MG63 (cell line): ENCODE measurements at regions not wholly inside any gene's neighbourhood (a gene's known extent, or its start where the extent isn't known, plus 50 kb on each side); places are given as distances from the start of the nearest gene placed in this dataset.

Experiments used
- DNase-seq: peaks from one replicate; pipeline ENCODE4 v3.0.0-alpha.2; 2020
- H3K27me3 ChIP-seq: fragments of 250-450 bp; sonication (Bioruptor Pico); 2 replicates; pipeline ENCODE4 v1.5.1; 2020; ENCODE audit warnings: mild to moderate bottlenecking, moderate library complexity
- H3K36me3 ChIP-seq: fragments of 250-450 bp; sonication (Bioruptor Pico); 2 replicates; pipeline ENCODE4 v1.5.1; 2020; ENCODE audit warnings: mild to moderate bottlenecking, moderate library complexity
- H3K4me3 ChIP-seq: fragments of 250-450 bp; sonication (Bioruptor Pico); 2 replicates; pipeline ENCODE4 v1.5.1; 2020; ENCODE audit warnings: mild to moderate bottlenecking, moderate library complexity
- H3K9me3 ChIP-seq: fragments of 250-450 bp; sonication (Bioruptor Pico); 2 replicates; pipeline ENCODE4 v1.5.1; 2020; ENCODE audit warnings: mild to moderate bottlenecking, moderate library complexity

- H3K9me3 ChIP-seq: no peaks in the 10 kb centered on the region
- no peaks in the 10 kb centered on the region for H3K36me3 ChIP-seq
- no peaks in the 10 kb centered on the region for H3K27me3 ChIP-seq
- no peak overlapping the region for H3K4me3 ChIP-seq
- DNase-seq: no peak
Observed at GRCh38 chr4:119861731-119862130, 204.9 kb downstream of the MAD2L1 start.

- H3K4me3 ChIP-seq: no peak overlapping the region
Observed at GRCh38 chr4:119858176-119858575, 208.5 kb downstream of the MAD2L1 start.

GRCh38 chr4:119854364-119854763 lies 212.3 kb downstream of the MAD2L1 start:
- H3K9me3 ChIP-seq: no peaks in the 10 kb centered on the region
- H3K36me3 ChIP-seq: no peaks in the 10 kb centered on the region
- no peak overlapping the region for H3K4me3 ChIP-seq
- H3K27me3 ChIP-seq: no peaks in the 10 kb centered on the region
- no peak for DNase-seq

More at GRCh38 chr4:119858176-119858575, 208.5 kb downstream of the MAD2L1 start:
- no peaks in the 10 kb centered on the region for H3K36me3 ChIP-seq
- no peaks in the 10 kb centered on the region for H3K27me3 ChIP-seq
- no peak for DNase-seq
- no peaks in the 10 kb centered on the region for H3K9me3 ChIP-seq

- DNase-seq: no peak
- Histone ChIP-seq H3K4me3 (no peak overlapping the region), H3K27me3 (no peaks in the 10 kb centered on the region), H3K9me3 (no peaks in the 10 kb centered on the region), H3K36me3 (no peaks in the 10 kb centered on the region)
Observed at GRCh38 chr4:119851649-119852048, 215.0 kb downstream of the MAD2L1 start.

GRCh38 chr4:119841361-119841760 lies 212.8 kb upstream of the PDE5A start:
- Histone ChIP-seq H3K36me3 (no peaks in the 10 kb centered on the region), H3K9me3 (no peaks in the 10 kb centered on the region), H3K27me3 (no peaks in the 10 kb centered on the region), H3K4me3 (no peak overlapping the region)
- no peak for DNase-seq

GRCh38 chr4:119835613-119835910 lies 207.0 kb upstream of the PDE5A start:
- no peak overlapping the region for H3K4me3 ChIP-seq
- H3K27me3 ChIP-seq: no peaks in the 10 kb centered on the region
- H3K36me3 ChIP-seq: no peaks in the 10 kb centered on the region
- DNase-seq: no peak
- no peaks in the 10 kb centered on the region for H3K9me3 ChIP-seq

- H3K9me3 ChIP-seq: no peaks in the 10 kb centered on the region
- no peaks in the 10 kb centered on the region for H3K27me3 ChIP-seq
- no peaks in the 10 kb centered on the region for H3K36me3 ChIP-seq
- DNase-seq: no peak
- no peak overlapping the region for H3K4me3 ChIP-seq
Observed at GRCh38 chr4:119834906-119835612, 206.5 kb upstream of the PDE5A start.

GRCh38 chr4:119833611-119834010 lies 205.0 kb upstream of the PDE5A start:
- DNase-seq: no peak
- H3K36me3 ChIP-seq: no peaks in the 10 kb centered on the region
- H3K27me3 ChIP-seq: no peaks in the 10 kb centered on the region

GRCh38 chr4:119832776-119833175 lies 204.2 kb upstream of the PDE5A start:
- Histone ChIP-seq H3K36me3 (no peaks in the 10 kb centered on the region), H3K9me3 (no peaks in the 10 kb centered on the region), H3K27me3 (no peaks in the 10 kb centered on the region), H3K4me3 (no peak overlapping the region)
- no peak for DNase-seq

More at GRCh38 chr4:119833611-119834010, 205.0 kb upstream of the PDE5A start:
- Histone ChIP-seq H3K9me3 (no peaks in the 10 kb centered on the region), H3K4me3 (no peak overlapping the region)

GRCh38 chr4:119829326-119829725 lies 200.7 kb upstream of the PDE5A start:
- DNase-seq: no peak
- Histone ChIP-seq H3K4me3 (no peak overlapping the region), H3K27me3 (no peaks in the 10 kb centered on the region), H3K9me3 (no peaks in the 10 kb centered on the region), H3K36me3 (no peaks in the 10 kb centered on the region)

- DNase-seq: no peak
- no peaks in the 10 kb centered on the region for H3K27me3 ChIP-seq
- no peaks in the 10 kb centered on the region for H3K9me3 ChIP-seq
- no peaks in the 10 kb centered on the region for H3K36me3 ChIP-seq
- H3K4me3 ChIP-seq: no peak overlapping the region
Observed at GRCh38 chr4:119825696-119826095, 197.1 kb upstream of the PDE5A start.

GRCh38 chr4:119823891-119824290 lies 195.3 kb upstream of the PDE5A start:
- Histone ChIP-seq H3K9me3 (no peaks in the 10 kb centered on the region), H3K4me3 (no peak overlapping the region), H3K27me3 (no peaks in the 10 kb centered on the region), H3K36me3 (no peaks in the 10 kb centered on the region)
- no peak for DNase-seq

GRCh38 chr4:119823045-119823444 lies 194.4 kb upstream of the PDE5A start:
- Histone ChIP-seq H3K4me3 (no peak overlapping the region), H3K36me3 (no peaks in the 10 kb centered on the region), H3K27me3 (no peaks in the 10 kb centered on the region), H3K9me3 (no peaks in the 10 kb centered on the region)
- DNase-seq: no peak

GRCh38 chr4:119816473-119816872 lies 187.9 kb upstream of the PDE5A start:
- DNase-seq: no peak
- Histone ChIP-seq H3K4me3 (no peak overlapping the region), H3K9me3 (no peaks in the 10 kb centered on the region), H3K27me3 (no peaks in the 10 kb centered on the region), H3K36me3 (no peaks in the 10 kb centered on the region)

GRCh38 chr4:119810001-119810400 lies 181.4 kb upstream of the PDE5A start:
- no peak overlapping the region for H3K4me3 ChIP-seq
- no peaks in the 10 kb centered on the region for H3K36me3 ChIP-seq
- no peaks in the 10 kb centered on the region for H3K27me3 ChIP-seq
- DNase-seq: no peak
- no peaks in the 10 kb centered on the region for H3K9me3 ChIP-seq

GRCh38 chr4:119804404-119804803 lies 175.8 kb upstream of the PDE5A start:
- Histone ChIP-seq H3K4me3 (no peak overlapping the region), H3K9me3 (no peaks in the 10 kb centered on the region), H3K27me3 (no peaks in the 10 kb centered on the region), H3K36me3 (no peaks in the 10 kb centered on the region)
- no peak for DNase-seq

GRCh38 chr4:119797238-119797894 lies 168.8 kb upstream of the PDE5A start:
- DNase-seq: no peak
- H3K4me3 ChIP-seq: no peak overlapping the region
- H3K36me3 ChIP-seq: no peaks in the 10 kb centered on the region

GRCh38 chr4:119795986-119796578 lies 167.5 kb upstream of the PDE5A start:
- H3K27me3 ChIP-seq: no peaks in the 10 kb centered on the region
- DNase-seq: no peak
- H3K36me3 ChIP-seq: no peaks in the 10 kb centered on the region
- H3K9me3 ChIP-seq: no peaks in the 10 kb centered on the region
- H3K4me3 ChIP-seq: no peak overlapping the region

More at GRCh38 chr4:119797238-119797894, 168.8 kb upstream of the PDE5A start:
- H3K27me3 ChIP-seq: no peaks in the 10 kb centered on the region
- H3K9me3 ChIP-seq: no peaks in the 10 kb centered on the region
